GM18505 (cell line): ENCODE measurements at regions not wholly inside any gene's neighbourhood (a gene's known extent, or its start where the extent isn't known, plus 50 kb on each side); places are given as distances from the start of the nearest gene placed in this dataset.

Experiments used
- ATAC-seq: cut with Tn5 transposase; IDR thresholded peaks from one replicate; pipeline ENCODE4 v1.9.1; 2021; ENCODE audit not compliant: unreplicated experiment
- POLR2A ChIP-seq: IDR thresholded peaks from 4 replicates; pipeline ENCODE4 v1.6.1; 2011; ENCODE audit warnings: borderline replicate concordance; ENCODE audit not compliant: insufficient read depth, insufficient read length; ENCODE audit errors: extremely low read depth

GRCh38 chr9:73775757-73776156 lies 624.1 kb downstream of the ANXA1 start:
- no peak for TF ChIP-seq POLR2A
- no peak for ATAC-seq

GRCh38 chr9:73780916-73781315 lies 629.3 kb downstream of the ANXA1 start:
- no peak for ATAC-seq
- no peak for TF ChIP-seq POLR2A

- no peak for TF ChIP-seq POLR2A
- no peak for ATAC-seq
These were observed 630.5 kb downstream of the ANXA1 start for GRCh38 chr9:73782166-73782565.

GRCh38 chr9:73799446-73799845 lies 647.8 kb downstream of the ANXA1 start:
- no peak for ATAC-seq

GRCh38 chr9:73805111-73805510 lies 653.4 kb downstream of the ANXA1 start:
- no peak for TF ChIP-seq POLR2A

More at GRCh38 chr9:73799446-73799845, 647.8 kb downstream of the ANXA1 start:
- no peak for TF ChIP-seq POLR2A

GRCh38 chr9:73805853-73806458 lies 654.3 kb downstream of the ANXA1 start:
- no peak for TF ChIP-seq POLR2A
- no peak for ATAC-seq

More at GRCh38 chr9:73805111-73805510, 653.4 kb downstream of the ANXA1 start:
- no peak for ATAC-seq

- ATAC-seq, result no peak
- TF ChIP-seq POLR2A, result no peak
These were observed 655.2 kb downstream of the ANXA1 start for GRCh38 chr9:73806876-73807275.

GRCh38 chr9:73807952-73808351 lies 656.3 kb downstream of the ANXA1 start:
- ATAC-seq, result no peak
- TF ChIP-seq POLR2A, result no peak

GRCh38 chr9:73810585-73811215 lies 659.0 kb downstream of the ANXA1 start:
- ATAC-seq, result no peak
- no peak for TF ChIP-seq POLR2A

GRCh38 chr9:73813546-73813945 lies 661.9 kb downstream of the ANXA1 start:
- TF ChIP-seq POLR2A, result no peak
- ATAC-seq, result no peak

- no peak for ATAC-seq
- TF ChIP-seq POLR2A, result no peak
These were observed 665.2 kb downstream of the ANXA1 start for GRCh38 chr9:73816905-73817304.

- ATAC-seq, result no peak
- TF ChIP-seq POLR2A, result no peak
These were observed 672.5 kb upstream of the RORB start for GRCh38 chr9:73824671-73825070.

GRCh38 chr9:73838871-73839270 lies 658.3 kb upstream of the RORB start:
- ATAC-seq, result no peak
- TF ChIP-seq POLR2A, result no peak

GRCh38 chr9:73839471-73839870 lies 657.7 kb upstream of the RORB start:
- ATAC-seq, result no peak
- TF ChIP-seq POLR2A, result no peak
